GM10248 (cell line): ENCODE measurements at regions not wholly inside any gene's neighbourhood (a gene's known extent, or its start where the extent isn't known, plus 50 kb on each side); places are given as distances from the start of the nearest gene placed in this dataset.

Source experiments
- CTCF ChIA-PET: fragments of 300-600 bp; sonication (Branson Sonifier 250); formaldehyde crosslinking; extraction: SDS; loops from one replicate; lab custom pipeline; 2021; ENCODE audit warnings: antibody characterized with exemption; lab: Yijun Ruan, JAX
- POLR2A ChIA-PET: fragments of 350-650 bp; sonication (Branson Sonifier 250); formaldehyde crosslinking; extraction: SDS; loops from one replicate; lab custom pipeline; 2020; ENCODE audit warnings: antibody characterized with exemption; lab: Yijun Ruan, JAX
- DNase-seq: peaks from one replicate; pipeline ENCODE4 v3.0.0; 2012; ENCODE audit errors: extremely low spot score
- CTCF ChIP-seq: IDR thresholded peaks from 2 replicates; pipeline ENCODE4 v1.5.1; 2012; ENCODE audit warnings: mild to moderate bottlenecking, low read depth; ENCODE audit errors: extremely low read depth, missing control alignments, control extremely low read depth

- CTCF ChIA-PET = no interaction called here
- no peak for DNase-seq
- TF ChIP-seq CTCF = no peak
- POLR2A ChIA-PET = no interaction called here
These were observed 202.1 kb upstream of the TLE4 start for GRCh38 chr9:79369676-79370075.

- no peak for TF ChIP-seq CTCF
- ChIA-PET POLR2A (no interaction called here), CTCF (no interaction called here)
- DNase-seq = no peak
These were observed 200.5 kb upstream of the TLE4 start for GRCh38 chr9:79371301-79371700.

GRCh38 chr9:79371948-79372555, 199.7 kb upstream of the TLE4 start:
- POLR2A ChIA-PET = no interaction called here
- no peak for DNase-seq
- CTCF ChIA-PET = no interaction called here
- no peak for TF ChIP-seq CTCF

GRCh38 chr9:79377339-79377855, 194.4 kb upstream of the TLE4 start:
- no peak for TF ChIP-seq CTCF
- POLR2A ChIA-PET = no interaction called here
- DNase-seq = no peak
- CTCF ChIA-PET = no interaction called here

- POLR2A ChIA-PET = no interaction called here
- no peak for DNase-seq
- CTCF ChIA-PET = no interaction called here
- no peak for TF ChIP-seq CTCF
These were observed 193.7 kb upstream of the TLE4 start for GRCh38 chr9:79378107-79378506.

- POLR2A ChIA-PET = no interaction called here
- CTCF ChIA-PET = interaction anchor here (1.2 kb wide), 1 partner anchor 12 kb away, joined by 3 read pairs; no protein-coding TSS in a partner anchor
- DNase-seq = no peak
- TF ChIP-seq CTCF = no peak
These were observed 189.7 kb upstream of the TLE4 start for GRCh38 chr9:79382044-79382443.
